Ascending aorta (tissue), 2 donors: ENCODE measurements at regions not wholly inside any gene's neighbourhood (a gene's known extent, or its start where the extent isn't known, plus 50 kb on each side); places are given as distances from the start of the nearest gene placed in this dataset.
"Not testable (repeated sequence)": the region's sequence is repeated elsewhere in the genome, so short reads cannot be mapped to it uniquely, and the experiment has no call there.

ENCODE experiments used
- DNase-seq, 2 donors: peaks; one replicate each; pipeline ENCODE4 v3.0.0-alpha.2; 2019; ENCODE audit warnings: low spot score in 2 of 2
- H3K27ac ChIP-seq, 2 donors: fragments of 200-600 bp; sonication (generic); one replicate each; pipeline ENCODE4 v1.5.1; 2016 to 2017; ENCODE audit warnings: mild to moderate bottlenecking in 1 of 2
- H3K27me3 ChIP-seq: fragments of 200-600 bp; sonication (generic); one replicate; pipeline ENCODE4 v1.5.1; 2017
- H3K36me3 ChIP-seq, 2 donors: fragments of 200-600 bp; sonication (generic); one replicate each; pipeline ENCODE4 v1.5.1; 2016
- H3K4me1 ChIP-seq, 2 donors: fragments of 200-600 bp; sonication (generic); one replicate each; pipeline ENCODE4 v1.5.1; 2016 to 2017; ENCODE audit warnings: mild to moderate bottlenecking in 1 of 2
- H3K4me3 ChIP-seq, 2 donors: fragments of 200-600 bp; sonication (generic); one replicate each; pipeline ENCODE4 v1.5.1; 2016 to 2017; ENCODE audit warnings: mild to moderate bottlenecking in 1 of 2
- H3K9me3 ChIP-seq, 2 donors: fragments of 200-600 bp; sonication (generic); one replicate each; pipeline ENCODE4 v1.5.1; 2016
- intact Hi-C: fragments of 100-400 bp; cut with DNase I; formaldehyde crosslinking; loops from one replicate; pipeline ENCODE4 v1.15.1; 2023
- TF ChIP-seq, protein P1 (sequence below), 3 experiments: fragments of 200-600 bp in 2 of 3; fragments of 450-650 bp in 1 of 3; sonication (generic) in 2 of 3; IDR thresholded peaks; one replicate each; pipeline ENCODE4 v1.5.1; 2016 to 2019; ENCODE audit warnings: antibody characterized with exemption in 3 of 3, mild to moderate bottlenecking in 1 of 3, moderate library complexity in 1 of 3

GRCh38 chr3:94500146-94500545 lies 437.3 kb downstream of the NSUN3 start:
- Histone ChIP-seq H3K4me1 (no peaks in the 10 kb centered on the region), H3K4me3 (no peak overlapping the region), H3K36me3 (no peaks in the 10 kb centered on the region), H3K27ac (no peak overlapping the region), H3K9me3 (no peaks in the 10 kb centered on the region), H3K27me3 (no peaks in the 10 kb centered on the region)
- DNase-seq = no peak
- intact Hi-C loops = no loop called here
- TF ChIP-seq, protein P1, sequence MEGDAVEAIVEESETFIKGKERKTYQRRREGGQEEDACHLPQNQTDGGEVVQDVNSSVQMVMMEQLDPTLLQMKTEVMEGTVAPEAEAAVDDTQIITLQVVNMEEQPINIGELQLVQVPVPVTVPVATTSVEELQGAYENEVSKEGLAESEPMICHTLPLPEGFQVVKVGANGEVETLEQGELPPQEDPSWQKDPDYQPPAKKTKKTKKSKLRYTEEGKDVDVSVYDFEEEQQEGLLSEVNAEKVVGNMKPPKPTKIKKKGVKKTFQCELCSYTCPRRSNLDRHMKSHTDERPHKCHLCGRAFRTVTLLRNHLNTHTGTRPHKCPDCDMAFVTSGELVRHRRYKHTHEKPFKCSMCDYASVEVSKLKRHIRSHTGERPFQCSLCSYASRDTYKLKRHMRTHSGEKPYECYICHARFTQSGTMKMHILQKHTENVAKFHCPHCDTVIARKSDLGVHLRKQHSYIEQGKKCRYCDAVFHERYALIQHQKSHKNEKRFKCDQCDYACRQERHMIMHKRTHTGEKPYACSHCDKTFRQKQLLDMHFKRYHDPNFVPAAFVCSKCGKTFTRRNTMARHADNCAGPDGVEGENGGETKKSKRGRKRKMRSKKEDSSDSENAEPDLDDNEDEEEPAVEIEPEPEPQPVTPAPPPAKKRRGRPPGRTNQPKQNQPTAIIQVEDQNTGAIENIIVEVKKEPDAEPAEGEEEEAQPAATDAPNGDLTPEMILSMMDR (IDR thresholded peaks at IDR 0.05) = no peak

- intact Hi-C loops, H3K4me3 ChIP-seq, H3K27me3 ChIP-seq, H3K36me3 ChIP-seq, H3K9me3 ChIP-seq, H3K4me1 ChIP-seq, H3K27ac ChIP-seq, DNase-seq: not testable (repeated sequence)
These were observed 444.5 kb downstream of the NSUN3 start for GRCh38 chr3:94507354-94507753.

GRCh38 chr3:94512876-94513275 lies 450.0 kb downstream of the NSUN3 start:
- Histone ChIP-seq H3K27ac (no peak overlapping the region), H3K4me1 (no peaks in the 10 kb centered on the region), H3K4me3 (no peak overlapping the region), H3K36me3 (no peaks in the 10 kb centered on the region), H3K27me3 (no peaks in the 10 kb centered on the region), H3K9me3 (no peaks in the 10 kb centered on the region)
- no peak for DNase-seq
- TF ChIP-seq, protein P1 (IDR thresholded peaks at IDR 0.05) = no peak
- intact Hi-C loops = no loop called here

GRCh38 chr3:94513600-94513999 lies 450.7 kb downstream of the NSUN3 start:
- Histone ChIP-seq H3K27me3 (no peaks in the 10 kb centered on the region), H3K9me3 (no peaks in the 10 kb centered on the region), H3K27ac (no peak overlapping the region), H3K4me3 (no peak overlapping the region), H3K36me3 (no peaks in the 10 kb centered on the region), H3K4me1 (no peaks in the 10 kb centered on the region)
- intact Hi-C loops = no loop called here
- no peak for DNase-seq
- TF ChIP-seq, protein P1 (IDR thresholded peaks at IDR 0.05) = no peak

DNA sequence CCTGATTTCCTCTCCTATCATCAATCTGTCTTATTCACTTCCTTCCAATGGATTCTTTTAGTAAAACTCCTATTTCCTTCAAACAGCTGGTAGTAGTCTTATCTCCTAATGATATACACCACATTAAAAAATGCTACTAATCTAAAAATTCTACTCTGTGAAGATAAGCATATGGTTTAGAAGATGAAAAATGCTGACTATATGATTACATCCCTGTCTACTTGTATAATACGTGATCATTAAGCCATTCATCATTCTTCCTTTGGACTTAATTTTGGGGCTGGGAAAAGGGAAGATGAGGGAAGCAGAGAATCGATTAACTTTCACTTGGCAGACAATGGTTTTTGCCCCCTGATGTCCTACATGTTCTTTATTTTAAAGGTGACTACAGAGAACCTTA lies 453.1 kb downstream of the NSUN3 start:
- intact Hi-C loops = no loop called here
- no peaks in the 10 kb centered on the region for H3K27me3 ChIP-seq
- H3K9me3 ChIP-seq = no peaks in the 10 kb centered on the region
- H3K4me3 ChIP-seq = no peak overlapping the region
- no peaks in the 10 kb centered on the region for H3K36me3 ChIP-seq
- TF ChIP-seq, protein P1 (IDR thresholded peaks at IDR 0.05) = no peak
- no peak overlapping the region for H3K27ac ChIP-seq
- no peak for DNase-seq
- H3K4me1 ChIP-seq = no peaks in the 10 kb centered on the region

GRCh38 chr3:94520364-94520763 lies 457.5 kb downstream of the NSUN3 start:
- Histone ChIP-seq H3K4me3 (no peak overlapping the region), H3K36me3 (no peaks in the 10 kb centered on the region), H3K27ac (no peak overlapping the region), H3K9me3 (no peaks in the 10 kb centered on the region), H3K4me1 (no peaks in the 10 kb centered on the region), H3K27me3 (no peaks in the 10 kb centered on the region)
- DNase-seq = no peak
- TF ChIP-seq, protein P1 (IDR thresholded peaks at IDR 0.05) = no peak
- intact Hi-C loops = no loop called here
